GM12872 (cell line): ENCODE measurements at regions not wholly inside any gene's neighbourhood (a gene's known extent, or its start where the extent isn't known, plus 50 kb on each side); places are given as distances from the start of the nearest gene placed in this dataset.

ENCODE experiments used
- TF ChIP-seq, protein P1 (sequence below): IDR thresholded peaks from 3 replicates; pipeline ENCODE4 v1.5.1; 2011; ENCODE audit warnings: low read depth, mild to moderate bottlenecking, low read length, moderate library complexity; ENCODE audit not compliant: insufficient read depth

DNA sequence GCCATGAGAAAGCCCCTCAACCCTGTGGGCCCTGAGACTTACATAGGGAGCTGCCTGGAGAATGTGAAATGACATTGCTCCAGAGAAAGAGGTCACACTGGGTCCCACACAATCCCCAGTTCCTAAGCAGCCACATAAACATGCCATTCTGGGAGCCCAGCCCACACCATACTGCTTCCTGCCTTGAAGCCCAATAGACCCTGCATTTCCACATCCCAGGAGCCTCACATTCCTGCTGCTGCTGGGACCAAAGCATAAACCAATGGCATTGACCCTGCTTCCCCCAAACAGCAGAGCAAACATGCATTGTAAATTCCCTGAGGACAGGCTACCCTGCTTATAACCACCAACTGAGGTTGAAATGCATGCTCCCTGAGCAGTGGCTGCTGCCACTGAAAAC is 1117.6 kb upstream of the SLC39A10 start:
- TF ChIP-seq, protein P1, sequence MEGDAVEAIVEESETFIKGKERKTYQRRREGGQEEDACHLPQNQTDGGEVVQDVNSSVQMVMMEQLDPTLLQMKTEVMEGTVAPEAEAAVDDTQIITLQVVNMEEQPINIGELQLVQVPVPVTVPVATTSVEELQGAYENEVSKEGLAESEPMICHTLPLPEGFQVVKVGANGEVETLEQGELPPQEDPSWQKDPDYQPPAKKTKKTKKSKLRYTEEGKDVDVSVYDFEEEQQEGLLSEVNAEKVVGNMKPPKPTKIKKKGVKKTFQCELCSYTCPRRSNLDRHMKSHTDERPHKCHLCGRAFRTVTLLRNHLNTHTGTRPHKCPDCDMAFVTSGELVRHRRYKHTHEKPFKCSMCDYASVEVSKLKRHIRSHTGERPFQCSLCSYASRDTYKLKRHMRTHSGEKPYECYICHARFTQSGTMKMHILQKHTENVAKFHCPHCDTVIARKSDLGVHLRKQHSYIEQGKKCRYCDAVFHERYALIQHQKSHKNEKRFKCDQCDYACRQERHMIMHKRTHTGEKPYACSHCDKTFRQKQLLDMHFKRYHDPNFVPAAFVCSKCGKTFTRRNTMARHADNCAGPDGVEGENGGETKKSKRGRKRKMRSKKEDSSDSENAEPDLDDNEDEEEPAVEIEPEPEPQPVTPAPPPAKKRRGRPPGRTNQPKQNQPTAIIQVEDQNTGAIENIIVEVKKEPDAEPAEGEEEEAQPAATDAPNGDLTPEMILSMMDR: no peak

DNA sequence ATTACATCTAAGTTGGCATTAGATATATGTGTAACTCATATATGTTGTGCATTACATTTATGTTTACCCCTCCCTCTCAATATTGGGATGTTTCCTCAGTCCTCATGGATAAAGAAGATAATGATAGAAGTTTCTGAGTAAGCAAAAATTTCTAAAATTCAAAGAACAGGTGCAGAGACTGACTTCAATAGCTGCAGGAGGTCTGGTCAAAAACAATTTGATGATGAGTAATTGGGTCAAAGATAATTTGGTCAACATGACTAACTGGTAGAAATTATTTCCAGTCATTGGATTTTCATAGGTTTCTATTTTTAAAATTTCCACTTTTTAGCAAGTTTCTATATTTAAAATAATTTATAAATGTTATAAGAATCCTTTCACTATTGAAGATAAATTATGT is 1130.9 kb upstream of the SLC39A10 start:
- TF ChIP-seq, protein P1: no peak

DNA sequence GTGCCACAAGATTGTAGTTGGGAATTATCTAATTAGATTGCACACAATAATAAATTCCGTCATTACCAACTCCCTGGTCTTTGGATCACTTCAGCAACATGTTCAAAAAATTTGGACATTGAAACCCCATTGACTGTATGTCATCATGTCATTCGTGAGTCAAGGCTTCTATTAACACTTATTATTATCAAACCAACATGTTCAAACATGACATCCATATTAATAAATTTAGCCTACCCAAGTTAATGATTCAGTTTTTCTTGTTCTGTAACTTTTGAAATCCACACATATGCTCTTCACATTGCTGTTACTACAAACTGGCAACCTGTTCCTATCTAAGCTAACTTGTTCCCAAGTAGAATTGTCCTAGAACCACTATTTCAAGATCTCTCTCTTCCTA is 1142.7 kb upstream of the SLC39A10 start:
- TF ChIP-seq, protein P1: no peak

DNA sequence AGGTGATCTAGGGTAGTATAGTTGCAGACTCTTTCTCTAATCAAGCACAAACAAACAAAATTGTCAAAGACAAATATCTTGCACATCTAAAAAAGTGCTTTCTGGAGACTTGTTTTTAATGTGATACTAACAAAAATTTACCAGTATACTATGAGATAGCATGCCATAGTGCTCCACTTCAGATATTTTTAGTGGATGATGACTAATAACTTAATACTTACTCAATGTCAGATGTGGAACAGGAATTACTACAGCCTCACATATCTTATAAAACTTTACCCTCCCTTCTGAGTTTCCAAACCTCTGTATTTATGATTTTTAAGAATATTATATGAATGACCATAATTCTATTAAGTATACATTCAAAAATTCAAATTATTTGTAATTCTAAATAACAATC is 1162.0 kb upstream of the SLC39A10 start:
- TF ChIP-seq, protein P1: no peak

DNA sequence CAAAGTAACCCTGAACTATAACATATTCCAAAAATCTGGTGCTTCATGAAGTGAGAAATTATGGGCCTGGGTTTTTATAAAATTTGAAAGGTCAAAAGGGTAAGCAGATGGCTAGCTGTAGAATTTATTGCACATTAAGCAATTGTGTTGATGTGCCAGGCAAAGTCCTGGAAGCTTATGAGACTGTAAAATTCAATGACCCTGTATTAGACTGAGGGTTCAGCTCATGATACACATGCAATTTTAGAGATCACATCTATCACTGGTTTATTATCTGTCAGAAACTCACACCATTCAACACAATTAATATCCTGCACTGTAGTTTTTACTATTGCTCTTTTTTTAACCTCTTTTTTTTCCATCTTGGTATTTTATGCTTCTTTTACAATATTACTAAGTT is 1162.6 kb upstream of the SLC39A10 start:
- TF ChIP-seq, protein P1: no peak

DNA sequence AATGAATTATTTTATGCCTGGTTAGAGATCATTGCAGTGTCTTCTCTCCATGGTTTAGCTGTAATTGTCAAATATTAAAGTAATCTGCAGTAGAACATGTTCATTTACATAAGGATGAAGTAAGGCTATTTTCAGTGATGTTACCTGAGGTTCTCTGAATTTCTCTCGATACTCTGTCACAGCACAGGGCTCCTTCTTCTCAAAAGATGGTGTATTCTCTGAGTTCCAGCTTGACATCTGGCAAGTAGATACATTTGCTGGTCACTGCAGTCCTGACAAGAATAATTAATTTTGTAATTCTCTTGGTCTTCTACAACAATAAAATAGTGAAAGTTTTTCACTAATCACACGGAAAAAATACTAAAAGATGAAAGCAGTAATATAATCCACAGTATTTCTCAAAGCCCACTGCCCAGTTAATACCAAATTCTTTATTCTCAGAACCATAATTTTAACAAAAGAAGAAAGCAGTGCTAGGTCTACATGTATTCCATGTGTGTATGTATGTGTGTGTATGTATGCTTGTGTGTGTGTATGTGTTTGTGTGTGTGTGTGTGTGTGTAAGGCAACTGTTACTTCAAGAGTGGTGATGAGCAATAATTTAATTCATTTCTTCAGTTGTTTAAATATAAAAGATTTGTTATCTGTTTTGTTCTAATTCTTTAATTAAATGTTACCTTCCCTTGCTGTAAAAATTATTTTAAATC is 1165.5 kb upstream of the SLC39A10 start:
- TF ChIP-seq, protein P1: no peak

DNA sequence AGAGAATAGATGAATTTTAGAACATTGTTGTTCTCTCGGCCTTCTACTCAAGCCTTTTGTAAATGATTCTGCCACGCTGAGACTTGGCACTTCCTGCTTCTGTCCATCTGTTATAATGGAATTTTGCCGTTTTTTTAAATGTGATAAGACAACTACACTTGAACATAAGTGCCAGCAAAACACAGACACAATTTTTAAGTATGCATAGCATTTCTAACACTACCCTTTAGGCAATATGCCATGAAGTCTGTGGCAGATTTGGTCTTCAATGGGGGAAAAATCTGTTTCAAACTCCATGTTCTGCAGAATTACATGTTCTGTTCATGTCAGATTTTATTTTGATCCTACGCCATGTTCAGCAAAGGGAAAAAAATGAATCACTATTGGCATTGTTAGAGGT is 1170.7 kb upstream of the SLC39A10 start:
- TF ChIP-seq, protein P1: no peak
